ENCODE measurements at regions not wholly inside any gene's neighbourhood (a gene's known extent, or its start where the extent isn't known, plus 50 kb on each side); places are given as distances from the start of the nearest gene placed in this dataset.
"Not testable (repeated sequence)": the region's sequence is repeated elsewhere in the genome, so short reads cannot be mapped to it uniquely, and the experiment has no call there.

- no peak for DNase-seq (ENCODE audit: low read depth)
Measured at GRCh38 chrX:18102006-18102405, 118.7 kb downstream of the BEND2 start.

- DNase-seq (ENCODE audit: low read depth): no peak
Measured at GRCh38 chrX:18101087-18101486, 119.6 kb downstream of the BEND2 start.

- DNase-seq (ENCODE audit: low read depth): no peak
Measured at GRCh38 chrX:18099745-18100144, 120.9 kb downstream of the BEND2 start.

- DNase-seq (ENCODE audit: low read depth): no peak
Measured at GRCh38 chrX:18098763-18099162, 121.9 kb downstream of the BEND2 start.

- no peak for DNase-seq (ENCODE audit: low read depth)
Measured at GRCh38 chrX:18076434-18076833, 144.3 kb downstream of the BEND2 start.

GRCh38 chrX:18075603-18076002 lies 145.1 kb downstream of the BEND2 start:
- no peak for DNase-seq (ENCODE audit: low read depth)

GRCh38 chrX:18068045-18068444 lies 152.6 kb downstream of the BEND2 start:
- DNase-seq (ENCODE audit: low read depth): not testable (repeated sequence)

GRCh38 chrX:18065956-18066355 lies 154.7 kb downstream of the BEND2 start:
- no peak for DNase-seq (ENCODE audit: low read depth)

GRCh38 chrX:18051690-18052089 lies 169.0 kb downstream of the BEND2 start:
- no peak for DNase-seq (ENCODE audit: low read depth)

- no peak for DNase-seq (ENCODE audit: low read depth)
Measured at GRCh38 chrX:18047491-18047890, 173.2 kb downstream of the BEND2 start.

GRCh38 chrX:18045436-18045835 lies 175.2 kb downstream of the BEND2 start:
- DNase-seq (ENCODE audit: low read depth): no peak

- DNase-seq (ENCODE audit: low read depth): no peak
Measured at GRCh38 chrX:18042776-18043175, 177.9 kb downstream of the BEND2 start.

- DNase-seq (ENCODE audit: low read depth): no peak
Measured at GRCh38 chrX:18041656-18042055, 179.0 kb downstream of the BEND2 start.

- DNase-seq (ENCODE audit: low read depth): no peak
Measured at GRCh38 chrX:18039023-18039422, 177.9 kb upstream of the RAI2 start.

GRCh38 chrX:18036394-18036793 lies 175.3 kb upstream of the RAI2 start:
- no peak for DNase-seq (ENCODE audit: low read depth)

GRCh38 chrX:18034945-18035344 lies 173.8 kb upstream of the RAI2 start:
- DNase-seq (ENCODE audit: low read depth): no peak

GRCh38 chrX:18034504-18034903 lies 173.4 kb upstream of the RAI2 start:
- DNase-seq (ENCODE audit: low read depth): no peak

- DNase-seq (ENCODE audit: low read depth): no peak
Measured at GRCh38 chrX:18032486-18033221, 171.6 kb upstream of the RAI2 start.

GRCh38 chrX:18031726-18032375 lies 170.8 kb upstream of the RAI2 start:
- no peak for DNase-seq (ENCODE audit: low read depth)

GRCh38 chrX:18030656-18031055 lies 169.6 kb upstream of the RAI2 start:
- DNase-seq (ENCODE audit: low read depth): not testable (repeated sequence)

- no peak for DNase-seq (ENCODE audit: low read depth)
Measured at GRCh38 chrX:18026166-18026565, 165.1 kb upstream of the RAI2 start.

GRCh38 chrX:18017411-18017810 lies 156.3 kb upstream of the RAI2 start:
- no peak for DNase-seq (ENCODE audit: low read depth)

GRCh38 chrX:18016941-18017340 lies 155.8 kb upstream of the RAI2 start:
- no peak for DNase-seq (ENCODE audit: low read depth)

- DNase-seq (ENCODE audit: low read depth): no peak
Measured at GRCh38 chrX:18010253-18010652, 149.2 kb upstream of the RAI2 start.
